HG03457 (cell line): ENCODE measurements at regions not wholly inside any gene's neighbourhood (a gene's known extent, or its start where the extent isn't known, plus 50 kb on each side); places are given as distances from the start of the nearest gene placed in this dataset.

ENCODE experiments used
- ATAC-seq: cut with Tn5 transposase; IDR thresholded peaks from one replicate; pipeline ENCODE4 v1.9.1; 2021; ENCODE audit warnings: moderate number of reproducible peaks; ENCODE audit not compliant: unreplicated experiment

GRCh38 chr21:15233611-15234010 lies 168.8 kb upstream of the NRIP1 start:
- no peak for ATAC-seq

GRCh38 chr21:15236111-15236510 lies 171.3 kb upstream of the NRIP1 start:
- no peak for ATAC-seq

- no peak for ATAC-seq
Observed at GRCh38 chr21:15240848-15241247, 176.0 kb upstream of the NRIP1 start.

GRCh38 chr21:15241997-15242736 lies 177.4 kb upstream of the NRIP1 start:
- ATAC-seq = no peak

- ATAC-seq = no peak
Observed at GRCh38 chr21:15242906-15243305, 178.1 kb upstream of the NRIP1 start.

- no peak for ATAC-seq
Observed at GRCh38 chr21:15243406-15243805, 178.6 kb upstream of the NRIP1 start.

- ATAC-seq = no peak
Observed at GRCh38 chr21:15247613-15248012, 182.8 kb upstream of the NRIP1 start.

- no peak for ATAC-seq
Observed at GRCh38 chr21:15249285-15249993, 184.6 kb upstream of the NRIP1 start.

- ATAC-seq = no peak
Observed at GRCh38 chr21:15250384-15250783, 185.6 kb upstream of the NRIP1 start.

- no peak for ATAC-seq
Observed at GRCh38 chr21:15252431-15252830, 187.6 kb upstream of the NRIP1 start.

- no peak for ATAC-seq
Observed at GRCh38 chr21:15254111-15254510, 189.3 kb upstream of the NRIP1 start.

GRCh38 chr21:15255261-15255660 lies 190.5 kb upstream of the NRIP1 start:
- no peak for ATAC-seq

GRCh38 chr21:15255763-15256162 lies 191.0 kb upstream of the NRIP1 start:
- ATAC-seq = no peak

- no peak for ATAC-seq
Observed at GRCh38 chr21:15256996-15257395, 192.2 kb upstream of the NRIP1 start.

- no peak for ATAC-seq
Observed at GRCh38 chr21:15257646-15258045, 192.8 kb upstream of the NRIP1 start.

- no peak for ATAC-seq
Observed at GRCh38 chr21:15259824-15260223, 195.0 kb upstream of the NRIP1 start.

GRCh38 chr21:15260604-15261003 lies 195.8 kb upstream of the NRIP1 start:
- ATAC-seq = no peak

- ATAC-seq = no peak
Observed at GRCh38 chr21:15264084-15264665, 199.4 kb upstream of the NRIP1 start.

- ATAC-seq = no peak
Observed at GRCh38 chr21:15272171-15272570, 207.4 kb upstream of the NRIP1 start.

- ATAC-seq = no peak
Observed at GRCh38 chr21:15272591-15272990, 207.8 kb upstream of the NRIP1 start.

- ATAC-seq = no peak
Observed at GRCh38 chr21:15273244-15273643, 208.4 kb upstream of the NRIP1 start.
